Lung (tissue), 11 donors: ENCODE measurements at regions not wholly inside any gene's neighbourhood (a gene's known extent, or its start where the extent isn't known, plus 50 kb on each side); places are given as distances from the start of the nearest gene placed in this dataset.
"Not testable (repeated sequence)": the region's sequence is repeated elsewhere in the genome, so short reads cannot be mapped to it uniquely, and the experiment has no call there.

Experiments used
- ATAC-seq: fragments of 200-7000 bp; cut with Tn5 transposase; one replicate; pipeline ENCODE4 v1.9.1; 2020; ENCODE audit warnings: moderate number of reproducible peaks; ENCODE audit not compliant: insufficient read depth, low FRiP score
- DNase-seq, 3 donors: peaks; one replicate each; pipeline ENCODE4 v3.0.0-alpha.2; 2013 to 2017
- H3K27ac ChIP-seq, 2 donors: one replicate each; pipeline ENCODE4 v1.5.1; 2013; ENCODE audit warnings: mild to moderate bottlenecking in 2 of 2, moderate library complexity in 2 of 2, control low read depth in 1 of 2, inconsistent platforms in 1 of 2, low read depth in 1 of 2, low read length in 1 of 2
- H3K27me3 ChIP-seq, 3 donors: one replicate each; pipeline ENCODE4 v1.5.1; 2013; ENCODE audit warnings: low read length in 2 of 3; ENCODE audit not compliant: control insufficient read depth in 3 of 3, insufficient read depth in 3 of 3
- H3K36me3 ChIP-seq, 4 donors: one replicate each; pipeline ENCODE4 v1.5.1; 2013; ENCODE audit warnings: low read length in 4 of 4, mild to moderate bottlenecking in 1 of 4, moderate library complexity in 1 of 4; ENCODE audit not compliant: control insufficient read depth in 4 of 4, insufficient read depth in 4 of 4
- H3K4me1 ChIP-seq, 5 donors: one replicate each; pipeline ENCODE4 v1.5.1; 2013; ENCODE audit warnings: low read length in 5 of 5, mild to moderate bottlenecking in 2 of 5, moderate library complexity in 1 of 5; ENCODE audit not compliant: control insufficient read depth in 5 of 5, insufficient read depth in 5 of 5
- H3K4me3 ChIP-seq: one replicate; pipeline ENCODE4 v1.5.1; 2013; ENCODE audit warnings: mild to moderate bottlenecking, control low read depth, moderate library complexity
- H3K9ac ChIP-seq, 2 donors: one replicate each; pipeline ENCODE4 v1.5.1; 2013; ENCODE audit warnings: low read length in 2 of 2, control low read depth in 1 of 2; ENCODE audit not compliant: insufficient read depth in 1 of 2
- H3K9me3 ChIP-seq, 4 donors: one replicate each; pipeline ENCODE4 v1.5.1; 2013; ENCODE audit warnings: low read length in 3 of 4, mild to moderate bottlenecking in 1 of 4, moderate library complexity in 1 of 4; ENCODE audit not compliant: control insufficient read depth in 4 of 4, insufficient read depth in 3 of 4
- CTCF ChIP-seq: IDR thresholded peaks from 2 replicates; pipeline ENCODE4 v1.5.1; 2012; ENCODE audit warnings: mild to moderate bottlenecking; ENCODE audit errors: control extremely low read depth, extremely low read depth
- WGBS, 2 donors: extraction: QIAGEN DNeasy Blood & Tissue Kit; methylation state at CpG; one replicate each; pipeline ENCODE4 v1.1.7; 2013; 5-methylcytosine and 5-hydroxymethylcytosine counted together
- donor health status: control.
- donor health status: control.
- donor health status: Bipolar disorder and iron deficiency.
- donor health status: healthy.
- donor health status: DM: yes; HTN: yes; CAD: no.

DNA sequence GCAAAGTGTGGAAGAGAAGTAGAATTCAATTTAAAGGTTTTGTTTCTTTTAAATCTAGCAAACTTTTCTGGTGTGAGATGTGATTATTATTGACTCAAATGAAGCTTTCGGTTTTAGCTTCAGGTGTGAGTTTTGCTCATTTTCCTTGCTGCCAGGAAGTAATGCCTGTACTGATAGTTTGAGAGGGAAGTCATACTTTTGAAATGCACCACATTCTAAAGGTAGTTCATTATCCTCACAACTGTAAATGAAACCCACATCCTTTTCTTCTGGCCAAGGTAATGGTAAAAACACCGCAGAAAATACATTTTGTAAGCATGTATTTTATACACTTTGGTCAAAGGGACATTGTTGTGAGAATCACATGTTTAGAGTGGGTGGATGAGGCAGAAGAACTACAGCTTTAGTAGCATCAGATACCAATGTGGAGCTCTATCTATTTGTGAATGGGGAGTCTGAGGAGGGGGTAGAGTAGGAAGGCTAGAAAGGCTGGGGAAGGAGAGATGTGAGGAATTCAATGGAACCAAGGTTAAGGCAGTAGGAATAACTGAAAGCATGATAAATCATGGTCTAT, 167.0 kb upstream of the CDKN2B start:
- Histone ChIP-seq H3K27me3 (no peaks in the 10 kb centered on the region), H3K27ac (no peak overlapping the region), H3K9me3 (no peaks in the 10 kb centered on the region), H3K36me3 (no peaks in the 10 kb centered on the region), H3K4me1 (no peaks in the 10 kb centered on the region), H3K9ac (no peak overlapping the region), H3K4me3 (no peak overlapping the region)
- WGBS, 2 donors: 31 to 66% methylated on average over 2 of the region's 2 CpGs
- TF ChIP-seq CTCF: no peak
- DNase-seq (no peak), ATAC-seq (no peak)

GRCh38 chr9:22181021-22181420, 171.9 kb upstream of the CDKN2B start:
- not testable (repeated sequence) for H3K9ac ChIP-seq, ATAC-seq, H3K27ac ChIP-seq, DNase-seq, H3K36me3 ChIP-seq, H3K4me3 ChIP-seq, H3K27me3 ChIP-seq, H3K9me3 ChIP-seq, H3K4me1 ChIP-seq
- 85 to 87% methylated on average over 2 of the region's 2 CpGs for WGBS, 2 donors

- no peak overlapping the region for H3K27ac ChIP-seq
- H3K9me3 ChIP-seq: peaks cover 0 to 2% (median 0%) of the 10 kb centered on the region in 4 donors
- no peak for TF ChIP-seq CTCF
- DNase-seq: no peak
- H3K9ac ChIP-seq: no peak overlapping the region
- WGBS, 2 donors: 84 to 92% methylated on average over 2 of the region's 2 CpGs
- H3K27me3 ChIP-seq: no peaks in the 10 kb centered on the region
- ATAC-seq: no peak
- no peak overlapping the region for H3K4me3 ChIP-seq
- no peaks in the 10 kb centered on the region for H3K36me3 ChIP-seq
- H3K4me1 ChIP-seq: no peaks in the 10 kb centered on the region
Measured at GRCh38 chr9:22189471-22189870, 180.4 kb upstream of the CDKN2B start.

DNA sequence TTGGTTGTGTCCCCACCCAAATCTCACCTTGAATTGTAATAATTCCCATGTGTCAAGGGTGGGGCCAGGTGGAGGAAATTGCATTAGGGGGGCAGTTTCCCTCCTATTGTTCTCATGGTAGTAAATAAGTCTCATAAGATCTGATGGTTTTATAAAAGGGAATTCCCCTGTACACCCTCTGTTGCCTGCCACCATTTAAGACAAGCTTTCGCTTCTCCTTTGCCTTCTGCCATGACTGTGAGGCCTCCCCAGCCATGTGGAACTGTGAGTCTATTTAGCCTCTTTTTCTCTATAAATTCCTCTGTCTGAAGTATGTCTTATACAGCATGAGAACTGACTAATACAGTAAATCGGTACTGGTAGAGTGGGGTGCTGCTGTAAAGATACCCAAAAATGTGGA, 187.9 kb upstream of the CDKN2B start:
- not testable (repeated sequence) for H3K4me1 ChIP-seq, H3K36me3 ChIP-seq, DNase-seq, H3K9me3 ChIP-seq, ATAC-seq, H3K9ac ChIP-seq, H3K27ac ChIP-seq, H3K27me3 ChIP-seq, H3K4me3 ChIP-seq
- WGBS, 2 donors: 88 to 90% methylated on average over 2 of the region's 2 CpGs
